ENCODE measurements at regions not wholly inside any gene's neighbourhood (a gene's known extent, or its start where the extent isn't known, plus 50 kb on each side); places are given as distances from the start of the nearest gene placed in this dataset.

DNA sequence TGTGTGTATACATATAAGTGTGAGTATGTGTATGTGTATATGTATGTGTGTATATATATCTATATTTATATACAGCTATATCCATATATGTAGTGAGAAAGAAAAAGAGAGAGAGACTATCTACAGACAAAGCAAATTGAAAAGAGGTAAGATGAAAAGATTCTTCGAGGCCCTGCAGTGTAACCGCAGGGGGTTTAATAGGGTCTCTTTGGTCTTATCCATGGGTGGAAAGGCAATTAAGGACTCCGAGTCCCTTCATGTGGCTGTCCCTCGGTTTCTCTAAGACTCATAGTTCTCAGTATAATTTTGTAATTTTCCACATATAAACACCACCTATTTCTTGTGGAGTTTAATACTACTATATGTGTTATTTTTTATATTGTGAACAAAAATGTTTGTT lies 50.6 kb upstream of the JAZF1 start:
- DNase-seq: no peak

DNA sequence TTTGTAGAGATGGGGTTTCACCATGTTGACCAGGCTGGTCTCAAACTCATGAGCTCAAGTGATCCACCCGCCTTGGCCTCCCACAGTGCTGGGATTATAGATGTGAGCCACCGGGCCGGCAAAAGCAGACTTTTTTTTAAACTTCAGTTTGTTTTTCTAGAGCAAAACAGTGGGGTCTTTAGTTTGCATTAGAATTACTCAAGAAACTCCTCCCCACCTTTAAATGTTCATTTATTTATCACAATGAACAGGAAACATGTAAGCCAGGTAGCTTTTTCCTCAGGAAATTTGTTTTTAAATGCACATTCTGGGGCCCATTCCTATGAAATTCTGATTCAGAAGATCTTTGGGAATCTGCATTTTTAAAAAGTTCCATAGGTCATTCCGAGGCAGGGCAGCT lies 56.0 kb upstream of the JAZF1 start:
- DNase-seq: no peak

DNA sequence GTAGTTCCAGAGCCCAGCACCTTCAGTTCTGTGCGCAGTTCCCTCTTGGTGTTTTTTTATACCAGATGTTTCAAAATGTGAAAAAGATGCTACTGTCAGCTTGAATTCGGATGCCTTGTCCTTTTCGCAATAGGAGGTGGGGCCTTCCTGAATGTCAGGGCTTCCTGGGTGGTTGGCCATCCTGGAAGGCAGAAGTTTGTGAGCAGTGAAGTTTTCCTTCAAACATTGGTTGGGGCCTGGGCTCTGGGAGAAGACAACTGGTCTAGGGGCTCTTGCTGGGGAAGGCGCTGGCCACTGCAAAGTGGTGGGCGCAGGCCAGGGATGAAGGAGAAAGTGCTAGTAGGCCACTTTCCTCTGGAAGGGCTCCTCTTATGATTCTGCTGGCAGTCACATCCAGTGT lies 56.8 kb upstream of the JAZF1 start:
- no peak for DNase-seq

DNA sequence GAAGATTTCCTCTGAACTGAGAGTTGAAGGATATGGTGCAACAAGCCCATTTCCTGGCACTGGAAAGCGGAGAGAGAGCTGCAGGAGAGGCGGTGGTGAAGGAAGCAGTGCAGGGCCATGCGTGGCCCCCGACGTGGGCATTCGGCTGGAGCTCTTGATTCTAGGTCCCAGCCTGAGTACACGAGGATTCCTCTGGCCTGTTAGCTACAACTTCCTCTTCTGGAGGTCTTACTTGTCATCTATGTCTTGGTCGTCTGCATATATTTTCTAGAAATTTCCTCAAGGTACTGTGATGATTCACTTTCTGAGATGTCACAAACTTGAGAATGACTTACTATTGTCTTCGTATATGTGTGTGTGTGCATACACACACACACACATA lies 59.2 kb upstream of the JAZF1 start:
- DNase-seq: no peak

DNA sequence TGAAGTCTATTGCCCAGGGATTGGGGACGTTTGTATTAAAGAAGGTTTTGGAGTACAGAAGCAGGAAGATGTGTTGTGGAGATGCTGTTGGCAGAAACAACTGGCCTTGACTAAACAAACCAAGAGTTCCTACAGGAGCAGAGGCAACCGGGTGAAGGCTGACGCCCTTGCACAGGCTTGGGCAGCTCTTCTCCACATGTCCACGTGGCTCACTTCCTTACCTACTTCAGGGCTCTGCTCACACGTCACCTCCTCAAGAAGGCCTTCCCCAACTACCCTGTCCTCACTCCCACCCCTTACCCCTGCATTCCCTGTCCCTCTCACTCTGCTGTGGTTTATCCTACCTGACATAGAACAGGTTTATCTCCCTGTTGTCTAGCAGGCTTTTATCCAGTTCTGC lies 59.9 kb upstream of the JAZF1 start:
- DNase-seq: no peak

DNA sequence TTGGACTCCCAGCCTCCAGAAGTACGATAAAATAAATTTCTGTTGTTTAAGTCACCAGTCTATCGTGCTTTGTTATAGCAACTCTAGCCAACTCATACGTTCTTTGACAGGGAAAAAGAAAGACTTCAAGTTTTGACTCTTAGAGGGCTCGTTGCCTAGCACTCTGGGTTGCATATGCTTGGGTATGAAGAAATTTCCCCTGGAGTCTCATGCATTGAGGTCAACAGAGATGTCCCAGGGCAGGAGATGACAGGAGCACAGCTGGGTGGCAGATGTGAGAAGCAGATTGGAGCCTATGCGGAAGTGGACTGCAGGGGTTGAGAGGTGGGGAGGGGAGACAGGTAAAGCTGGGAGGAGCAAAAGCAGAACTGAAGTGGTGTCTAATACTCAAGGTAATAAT lies 63.3 kb upstream of the JAZF1 start:
- DNase-seq: no peak

DNA sequence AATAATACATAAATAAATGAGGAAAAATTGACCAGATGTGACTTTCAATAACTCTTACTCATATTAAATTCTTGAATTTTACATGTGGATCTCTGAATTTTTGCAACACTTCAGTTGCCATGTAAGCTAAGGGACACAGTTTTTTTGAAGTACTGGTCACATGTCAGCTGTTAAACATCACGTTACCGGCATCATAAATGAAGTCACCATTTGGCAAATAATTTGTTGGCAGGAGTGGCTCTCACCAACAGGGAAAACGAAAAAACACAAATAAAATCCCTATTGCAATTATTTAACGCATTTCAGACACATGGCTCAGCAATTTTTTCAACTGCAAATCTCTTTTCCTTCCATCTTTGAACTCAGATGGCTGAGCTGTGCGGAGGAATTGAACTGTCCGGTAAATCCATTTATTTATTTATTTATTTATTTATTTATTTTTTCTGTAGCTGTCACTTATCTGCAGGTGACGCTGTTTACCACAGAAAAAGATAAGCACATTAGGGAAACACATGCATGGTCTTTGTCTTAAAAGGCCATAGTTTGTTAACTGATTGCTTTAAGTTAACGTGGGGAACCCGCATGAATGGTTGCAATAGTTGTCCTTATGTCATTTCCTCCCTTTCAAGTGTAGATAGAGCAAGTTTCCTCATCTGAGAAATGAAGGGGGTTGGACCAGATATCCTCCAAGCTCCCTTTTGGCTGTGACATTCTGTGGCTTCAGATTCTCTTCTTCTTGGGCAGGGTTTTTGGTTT lies 64.7 kb upstream of the JAZF1 start:
- DNase-seq: no peak

DNA sequence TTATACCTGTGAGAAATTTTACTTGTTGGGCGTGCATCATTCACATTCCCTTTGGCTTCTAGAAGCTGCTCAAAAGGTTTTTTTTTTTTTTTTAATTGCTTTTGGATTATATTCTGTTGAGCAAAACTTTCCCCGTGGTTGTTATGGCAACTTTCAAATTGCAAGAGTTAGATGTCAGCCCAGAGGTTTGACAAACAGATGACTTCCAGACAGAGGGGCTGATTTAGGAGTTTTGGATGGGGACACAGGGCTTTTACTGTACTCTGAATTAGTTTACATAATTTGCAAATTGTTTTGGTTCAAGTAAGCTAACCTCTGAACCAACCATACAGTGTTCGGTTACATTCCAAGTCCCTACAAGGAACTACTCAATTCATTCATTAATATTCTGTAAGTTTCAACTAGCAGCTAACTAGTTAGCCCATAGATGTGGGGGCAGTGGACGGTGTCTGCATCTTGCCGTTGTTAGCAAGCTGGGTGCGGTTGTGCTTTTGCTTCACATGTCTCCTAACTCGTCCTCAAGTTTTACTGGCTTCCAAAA lies 66.4 kb upstream of the JAZF1 start:
- no peak for DNase-seq

DNA sequence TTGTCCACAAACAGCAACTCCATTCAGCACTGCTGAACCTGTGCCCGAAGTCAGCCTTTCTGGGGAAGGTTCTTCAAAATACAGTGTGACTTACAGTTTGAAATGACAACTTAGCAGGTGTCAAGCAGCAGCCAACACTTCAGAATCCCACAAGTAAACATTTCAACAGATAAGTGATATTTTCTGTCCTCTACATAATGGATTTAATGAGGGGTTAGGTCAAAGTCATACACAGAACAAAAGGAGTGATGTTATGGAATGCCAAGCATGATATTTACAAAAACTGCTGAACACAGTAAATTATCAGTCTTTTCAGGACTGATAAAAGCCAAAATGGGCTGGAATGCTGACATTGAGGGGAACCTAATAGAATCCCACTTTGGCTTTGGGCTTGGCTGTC lies 77.6 kb upstream of the JAZF1 start:
- DNase-seq: no peak

DNA sequence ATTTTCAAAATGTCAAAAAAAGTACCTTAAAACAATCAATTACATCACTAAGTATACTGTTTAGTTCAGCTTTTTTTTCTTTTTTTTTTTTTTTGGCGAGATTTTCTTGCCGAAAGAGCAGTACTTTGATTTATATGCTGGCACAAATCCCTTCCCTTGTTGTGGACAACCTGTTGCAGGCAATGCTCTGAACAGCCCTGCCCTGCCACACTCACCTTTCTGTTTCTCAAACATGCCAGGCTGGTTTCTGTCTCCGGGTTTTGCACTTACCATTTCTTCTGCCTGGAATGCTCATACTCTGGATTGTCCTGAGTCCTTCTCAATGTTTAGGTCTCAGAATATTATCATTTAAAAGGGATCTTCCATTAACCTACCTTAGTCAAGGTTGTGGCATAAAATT lies 80.4 kb upstream of the JAZF1 start:
- DNase-seq: no peak

DNA sequence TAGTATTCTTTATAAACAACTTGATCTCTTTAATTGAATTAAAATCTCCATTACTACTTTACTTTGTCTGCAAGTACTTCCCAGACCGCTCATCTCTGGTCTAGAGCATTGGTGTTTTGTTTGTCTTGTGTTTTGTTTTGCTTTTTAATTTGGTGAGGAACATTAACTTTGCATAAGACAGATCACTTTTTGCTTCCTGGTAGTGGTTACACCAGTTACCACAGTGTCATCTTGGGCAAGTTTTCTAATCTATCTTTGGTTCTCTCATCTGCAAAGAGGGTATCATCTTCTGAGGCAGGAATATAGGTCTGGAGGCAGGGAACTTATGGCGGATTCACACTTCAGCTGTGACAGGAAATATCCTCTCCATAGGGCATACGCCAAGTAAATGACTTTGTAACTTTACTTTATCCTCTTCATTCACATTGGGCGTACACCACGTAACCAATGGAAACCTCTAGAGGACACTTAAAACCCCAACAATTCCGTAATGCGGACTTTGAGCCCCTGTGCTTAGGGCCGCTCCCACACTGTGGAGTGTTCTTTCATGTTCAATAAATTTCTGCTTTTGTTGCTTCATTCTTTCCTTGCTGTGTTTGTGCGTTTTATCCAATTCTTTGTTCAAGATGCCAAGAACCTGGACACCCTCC lies 83.2 kb upstream of the JAZF1 start:
- no peak for DNase-seq

DNA sequence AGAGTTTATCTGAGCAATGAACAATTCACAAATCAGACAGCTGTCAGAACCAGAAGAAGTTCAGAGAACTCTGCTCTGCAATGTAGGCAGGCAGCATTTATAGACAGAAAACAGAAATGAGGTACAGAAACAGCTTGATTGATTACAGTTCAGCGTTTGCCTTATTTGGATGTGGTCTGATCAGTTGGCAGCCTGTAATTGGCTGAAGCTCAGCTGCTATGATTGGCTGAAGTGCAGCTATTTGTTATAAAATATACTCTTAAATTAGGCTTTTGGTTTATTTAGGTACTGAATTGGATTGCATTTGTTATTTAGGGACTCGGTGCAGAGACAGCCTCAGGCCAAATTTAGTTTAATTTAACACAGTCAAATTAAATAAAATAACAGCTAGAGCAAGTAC lies 85.8 kb upstream of the JAZF1 start:
- no peak for DNase-seq

DNA sequence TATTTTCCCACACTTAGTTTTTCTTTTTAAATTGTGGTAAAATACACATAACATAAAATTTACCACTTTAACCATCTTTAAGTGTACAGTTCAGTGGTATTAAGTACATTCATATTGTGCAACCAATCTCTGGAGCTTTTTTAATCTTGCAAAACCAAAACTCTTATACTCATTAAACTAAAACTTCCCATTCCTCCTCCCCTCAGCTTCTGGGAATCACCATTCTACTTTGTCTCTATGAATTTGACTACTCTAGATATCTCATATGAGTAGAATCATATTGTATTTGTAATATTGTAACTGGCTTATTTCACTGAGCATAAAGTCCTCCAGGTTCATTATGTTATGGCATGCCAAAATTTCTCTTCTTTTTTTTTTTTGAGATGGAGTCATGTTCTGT lies 86.4 kb upstream of the JAZF1 start:
- no peak for DNase-seq

DNA sequence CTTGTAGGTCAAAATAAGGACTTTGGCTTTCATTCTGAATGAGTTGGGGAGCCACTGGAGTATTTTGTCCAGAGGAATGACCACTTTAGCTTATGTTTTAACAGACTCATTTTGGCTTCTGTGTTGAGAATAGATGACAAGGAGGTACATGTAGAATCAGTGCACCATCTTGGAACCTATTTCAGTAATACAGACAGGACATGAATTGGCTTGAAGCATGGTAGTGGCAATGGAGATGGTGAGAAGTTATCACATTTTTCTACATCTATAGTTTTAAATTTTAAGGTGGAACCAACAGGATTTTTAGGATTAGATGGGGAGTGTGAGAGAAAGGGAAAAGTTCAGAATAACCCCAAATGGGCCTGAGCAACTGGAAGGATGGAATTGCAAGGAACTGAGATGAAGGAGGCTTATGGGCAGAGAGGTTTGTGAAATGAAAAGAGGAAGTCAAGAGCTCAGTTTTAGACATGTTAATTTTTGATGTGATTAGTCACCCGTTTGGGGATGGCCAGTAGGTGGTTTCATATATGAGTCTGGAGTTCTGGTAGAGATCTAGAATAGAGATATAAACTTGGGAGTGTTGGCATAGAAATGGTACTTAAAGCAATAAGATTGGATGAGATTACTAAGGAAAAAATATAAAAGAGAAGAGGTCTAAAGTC lies 89.2 kb upstream of the JAZF1 start:
- no peak for DNase-seq

DNA sequence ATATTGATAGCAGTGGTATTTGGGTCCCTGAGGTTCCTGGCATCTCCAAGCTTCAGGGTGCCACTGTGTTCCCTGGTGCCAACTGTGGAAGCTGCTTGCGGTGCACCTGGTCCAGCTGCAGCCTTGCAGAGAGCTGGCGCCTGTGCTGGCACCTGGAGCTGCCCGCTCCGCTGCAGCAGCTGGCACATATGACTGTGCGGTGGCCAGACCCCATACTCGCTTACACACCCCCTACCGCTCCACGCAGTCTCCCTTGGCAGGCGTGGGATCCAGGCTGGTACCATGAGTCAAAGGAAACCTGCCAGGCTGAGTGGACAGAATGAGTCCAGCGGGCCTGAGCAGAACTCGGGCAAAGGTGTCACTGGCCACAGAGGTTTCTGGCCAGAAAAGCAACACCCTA lies 89.9 kb upstream of the JAZF1 start:
- DNase-seq: no peak

DNA sequence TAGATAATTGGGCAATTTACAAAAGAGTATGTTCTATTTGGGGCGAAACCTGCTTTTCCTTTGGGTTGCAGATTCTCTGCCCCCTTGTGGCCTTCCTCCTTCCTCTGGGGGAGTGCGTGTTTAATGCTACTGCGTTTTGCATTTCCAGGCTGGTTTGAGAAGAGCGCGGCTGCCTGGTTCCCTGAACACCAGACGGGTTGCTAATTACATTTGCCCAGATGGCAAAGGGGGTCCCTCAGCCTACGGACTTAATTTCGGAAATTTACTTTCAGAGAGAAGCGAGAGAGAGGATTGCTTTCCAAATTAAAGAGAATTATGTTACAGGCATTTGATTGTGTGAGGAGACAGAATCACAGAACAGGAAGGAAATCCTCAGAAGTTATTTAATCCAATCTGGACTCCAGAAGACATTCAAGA lies 91.9 kb upstream of the JAZF1 start:
- DNase-seq: peak; percentile 24

DNA sequence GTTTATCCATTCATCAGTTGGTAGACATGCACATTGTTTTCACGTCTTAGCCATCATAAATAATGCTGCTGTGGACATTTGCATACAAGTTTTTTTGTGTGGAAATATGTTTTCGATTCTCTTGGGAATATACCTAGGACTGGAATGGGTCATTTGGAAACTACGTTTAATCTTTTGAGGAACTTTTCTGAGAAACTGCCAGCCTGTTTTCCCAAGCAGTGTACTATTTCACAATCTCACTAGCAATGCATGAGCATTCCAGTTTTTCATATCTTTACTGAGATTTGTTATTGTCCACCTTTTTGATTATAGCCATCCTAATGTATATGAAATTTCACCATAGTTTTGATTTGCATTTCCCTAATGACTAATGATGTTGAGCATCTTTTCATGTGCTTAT lies 95.7 kb upstream of the JAZF1 start:
- DNase-seq: no peak

DNA sequence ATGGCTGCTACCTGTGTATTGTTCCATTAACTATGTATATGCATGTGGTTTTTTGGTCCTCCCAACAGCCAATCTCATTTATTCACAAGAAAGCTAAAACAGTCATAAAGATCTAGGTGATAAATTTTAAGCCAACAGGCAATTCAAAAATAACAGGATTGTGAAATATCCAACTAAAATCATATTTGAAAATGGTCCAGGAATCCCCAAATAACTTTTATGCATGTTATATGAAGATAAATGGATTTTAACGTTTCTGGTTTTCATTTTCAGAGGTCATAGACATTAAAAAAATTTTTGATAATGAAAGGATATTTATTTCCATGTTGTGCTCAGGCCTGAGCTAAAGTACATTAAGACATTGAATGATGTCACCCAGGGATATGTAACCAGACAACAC lies 96.8 kb upstream of the JAZF1 start:
- no peak for DNase-seq

DNA sequence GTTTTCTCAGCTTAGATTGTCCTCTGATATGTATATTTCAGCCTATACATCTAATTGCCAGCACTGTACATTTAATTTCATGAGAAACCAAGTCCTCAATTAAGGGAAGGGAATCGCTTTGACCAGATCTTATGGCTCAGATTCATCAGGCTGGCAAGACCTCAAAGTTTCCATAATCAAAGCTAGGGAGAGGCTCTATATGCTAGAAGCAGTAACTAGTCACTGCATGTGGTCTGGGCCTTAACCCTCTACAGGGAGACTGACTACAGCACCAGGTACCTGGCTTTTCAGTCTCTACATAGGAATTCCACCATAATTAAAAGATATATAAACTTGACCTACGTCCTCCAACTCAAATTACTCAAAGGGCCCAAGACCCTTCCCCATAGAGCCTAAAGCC lies 97.4 kb upstream of the JAZF1 start:
- no peak for DNase-seq

DNA sequence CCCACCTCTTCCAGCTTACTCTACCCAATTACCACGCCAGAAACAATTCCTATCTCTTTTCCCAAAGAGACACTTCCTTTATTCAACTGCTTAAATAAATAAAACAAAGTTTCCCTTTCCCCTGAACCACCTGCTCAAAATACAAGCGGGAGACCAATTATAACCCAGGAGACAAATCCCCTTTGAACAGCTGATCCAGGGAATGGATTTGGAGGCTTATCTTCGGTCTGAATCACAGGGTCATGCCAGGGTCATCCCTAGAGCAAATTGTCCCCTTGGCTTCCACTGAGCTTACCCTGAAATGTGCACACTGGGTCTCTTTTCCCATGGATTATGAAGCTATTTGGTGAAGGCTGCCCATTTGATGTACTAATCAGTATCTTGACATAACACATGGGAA lies 99.9 kb upstream of the JAZF1 start:
- no peak for DNase-seq

DNA sequence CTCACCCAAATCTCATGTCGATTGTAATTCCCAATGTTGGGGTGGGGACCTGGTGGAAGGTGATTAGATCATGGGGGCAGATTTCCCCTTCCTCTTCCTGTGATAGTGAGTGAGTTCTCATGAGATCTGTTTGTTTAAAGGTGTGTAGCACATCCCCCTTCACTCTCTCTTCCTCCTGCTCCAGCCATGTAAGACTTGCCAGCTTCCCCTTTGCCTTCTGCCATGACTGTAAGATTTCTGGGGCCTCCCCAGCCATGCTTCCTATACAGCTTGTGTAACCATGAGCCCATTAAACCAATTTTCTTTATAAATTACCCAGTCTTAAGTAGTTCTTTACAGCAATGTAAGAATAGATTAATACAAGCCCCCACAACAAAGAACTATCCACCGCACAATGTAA lies 109.9 kb upstream of the JAZF1 start:
- no peak for DNase-seq

DNA sequence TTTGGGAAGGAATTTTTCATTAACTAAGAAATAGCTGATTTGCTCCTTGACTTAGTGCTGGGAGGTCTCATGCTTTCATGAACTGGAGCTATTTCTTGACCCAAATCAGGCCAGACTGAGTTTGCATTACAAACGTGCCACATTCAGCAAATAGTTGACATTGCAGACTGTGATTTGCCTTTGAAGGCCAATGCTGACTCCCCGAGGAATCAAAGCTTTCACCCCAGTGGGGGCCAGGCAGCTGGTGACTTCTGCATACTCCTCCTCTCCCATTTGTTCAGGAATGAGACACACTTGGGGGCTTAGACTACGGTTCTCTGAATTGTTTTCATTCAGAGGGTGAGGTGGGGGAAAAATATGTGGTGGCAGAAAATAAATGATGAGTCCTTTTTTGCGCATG lies 111.0 kb upstream of the JAZF1 start:
- no peak for DNase-seq

DNA sequence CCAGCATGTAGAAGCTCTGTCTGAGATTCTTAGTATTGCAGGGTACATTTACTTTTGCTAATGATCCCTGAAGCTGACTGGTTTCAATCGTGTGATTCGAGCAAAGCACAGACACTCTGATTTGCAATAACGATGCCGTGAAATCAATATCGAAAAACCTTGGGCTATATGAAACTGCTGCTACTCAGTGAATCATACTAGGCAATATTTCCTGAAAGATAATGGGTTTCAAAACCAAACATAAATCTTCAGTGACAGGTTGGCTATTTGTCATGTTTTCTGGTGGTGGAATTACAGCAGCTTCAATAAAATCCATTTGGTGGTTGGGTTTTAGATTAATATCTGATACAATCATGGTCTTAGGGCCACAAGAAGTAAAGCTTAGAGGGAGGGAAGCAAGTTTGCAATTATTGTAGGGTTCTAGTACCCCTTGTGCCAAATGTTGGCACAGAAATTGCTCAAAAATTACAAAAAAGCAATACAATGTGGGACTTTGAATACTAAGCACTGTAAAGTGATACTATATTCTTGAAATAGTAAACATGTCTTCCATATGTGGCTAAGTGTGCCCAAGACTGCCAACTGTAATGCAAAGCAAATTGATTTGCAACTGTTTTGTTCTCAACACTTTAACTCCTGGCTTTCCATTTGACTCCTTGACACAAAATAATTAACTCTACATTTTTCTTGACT lies 112.4 kb upstream of the JAZF1 start:
- no peak for DNase-seq

DNA sequence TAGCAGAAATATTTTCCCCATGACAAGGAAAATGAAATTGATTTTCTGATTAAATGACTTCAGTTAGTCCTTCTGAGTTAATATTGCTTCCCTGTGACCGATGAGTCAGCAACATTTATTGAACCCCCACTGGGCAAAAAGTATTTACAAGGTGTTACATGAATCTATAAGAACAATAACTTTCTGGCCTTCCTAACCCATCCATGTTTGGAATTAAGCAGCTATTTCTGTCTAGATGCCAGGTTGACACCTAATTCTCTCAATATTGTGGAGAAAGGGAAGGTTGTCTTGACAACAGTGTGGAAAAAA lies 112.9 kb upstream of the JAZF1 start:
- no peak for DNase-seq

All from CD4-positive, alpha-beta T cell treated with Interleukin-4 for 4 hours (primary cell).